AG09319 (cell line): ENCODE measurements at regions not wholly inside any gene's neighbourhood (a gene's known extent, or its start where the extent isn't known, plus 50 kb on each side); places are given as distances from the start of the nearest gene placed in this dataset.
A peak's percentile ranks its signal among the peaks of the same experiment; 100 is the strongest.

ENCODE experiments used
- DNase-seq: peaks from one replicate; pipeline ENCODE4 v3.0.0-alpha.2; 2010; ENCODE audit warnings: low read depth; ENCODE audit errors: extremely low read depth
- TF ChIP-seq, protein P1 (sequence below): IDR thresholded peaks from 2 replicates; pipeline ENCODE4 v1.5.1; 2011; ENCODE audit warnings: low read depth, mild to moderate bottlenecking, inconsistent platforms, low read length, moderate library complexity

DNA sequence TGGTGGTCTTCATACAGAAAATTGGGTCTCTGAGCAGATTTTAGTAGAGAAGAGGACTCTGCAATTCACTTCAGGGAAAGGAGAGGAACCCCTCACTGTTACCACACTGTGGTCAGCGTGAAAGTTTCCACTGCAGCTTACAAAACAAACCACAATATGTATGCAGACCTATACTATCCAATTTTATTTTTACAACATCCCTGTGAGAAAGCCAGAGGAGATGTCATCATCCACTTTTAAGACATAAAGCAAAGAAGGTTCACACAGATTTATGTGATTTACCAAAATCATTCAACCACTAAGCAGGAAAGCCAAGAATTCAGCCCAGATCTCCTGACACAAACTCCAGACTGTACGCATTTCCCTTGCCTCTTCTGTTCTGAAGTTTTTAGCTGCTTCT is 442.4 kb downstream of the FRK start:
- DNase-seq: no peak
- TF ChIP-seq, protein P1, sequence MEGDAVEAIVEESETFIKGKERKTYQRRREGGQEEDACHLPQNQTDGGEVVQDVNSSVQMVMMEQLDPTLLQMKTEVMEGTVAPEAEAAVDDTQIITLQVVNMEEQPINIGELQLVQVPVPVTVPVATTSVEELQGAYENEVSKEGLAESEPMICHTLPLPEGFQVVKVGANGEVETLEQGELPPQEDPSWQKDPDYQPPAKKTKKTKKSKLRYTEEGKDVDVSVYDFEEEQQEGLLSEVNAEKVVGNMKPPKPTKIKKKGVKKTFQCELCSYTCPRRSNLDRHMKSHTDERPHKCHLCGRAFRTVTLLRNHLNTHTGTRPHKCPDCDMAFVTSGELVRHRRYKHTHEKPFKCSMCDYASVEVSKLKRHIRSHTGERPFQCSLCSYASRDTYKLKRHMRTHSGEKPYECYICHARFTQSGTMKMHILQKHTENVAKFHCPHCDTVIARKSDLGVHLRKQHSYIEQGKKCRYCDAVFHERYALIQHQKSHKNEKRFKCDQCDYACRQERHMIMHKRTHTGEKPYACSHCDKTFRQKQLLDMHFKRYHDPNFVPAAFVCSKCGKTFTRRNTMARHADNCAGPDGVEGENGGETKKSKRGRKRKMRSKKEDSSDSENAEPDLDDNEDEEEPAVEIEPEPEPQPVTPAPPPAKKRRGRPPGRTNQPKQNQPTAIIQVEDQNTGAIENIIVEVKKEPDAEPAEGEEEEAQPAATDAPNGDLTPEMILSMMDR: no peak

DNA sequence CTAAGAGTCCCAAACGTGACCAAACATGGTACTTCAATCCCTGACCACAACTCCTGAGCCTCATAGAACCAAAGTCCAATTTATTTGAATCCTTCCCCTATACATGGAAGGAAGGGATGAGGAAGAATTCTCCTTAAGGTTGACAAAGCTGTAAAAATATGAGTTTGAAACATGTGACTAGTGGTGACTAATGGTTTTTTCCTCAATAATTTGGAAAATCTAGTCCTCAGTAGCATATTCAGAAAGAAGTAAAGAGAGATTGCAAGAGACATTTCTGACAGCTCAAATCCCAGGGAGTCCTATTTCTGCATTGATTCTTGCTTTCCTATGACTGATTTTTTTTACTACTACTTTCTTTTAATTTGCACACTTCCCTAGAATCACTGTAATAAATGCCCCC is 443.7 kb downstream of the FRK start:
- DNase-seq: no peak

DNA sequence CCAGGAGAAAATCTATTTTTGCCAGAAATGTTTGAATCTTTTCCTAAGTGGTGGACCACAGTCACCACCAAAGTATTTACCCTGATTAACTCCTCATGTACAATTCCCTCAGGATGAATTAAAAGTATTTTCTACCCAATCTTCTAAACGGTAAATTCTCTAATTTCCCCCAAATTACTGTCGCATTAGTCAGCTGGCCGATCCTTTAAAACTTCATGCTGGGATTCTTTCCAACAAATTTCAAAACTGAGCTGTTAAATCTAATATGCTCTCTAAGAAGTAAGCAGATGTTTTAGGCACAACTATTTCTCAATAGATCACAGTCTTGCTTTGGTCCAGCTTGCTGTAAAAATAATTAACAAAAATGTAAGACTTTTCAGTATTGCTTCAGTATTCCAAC is 447.2 kb downstream of the FRK start:
- DNase-seq: peak; percentile 94
- TF ChIP-seq, protein P1: no peak

More for the DNA sequence above, 443.7 kb downstream of the FRK start:
- TF ChIP-seq, protein P1: no peak

DNA sequence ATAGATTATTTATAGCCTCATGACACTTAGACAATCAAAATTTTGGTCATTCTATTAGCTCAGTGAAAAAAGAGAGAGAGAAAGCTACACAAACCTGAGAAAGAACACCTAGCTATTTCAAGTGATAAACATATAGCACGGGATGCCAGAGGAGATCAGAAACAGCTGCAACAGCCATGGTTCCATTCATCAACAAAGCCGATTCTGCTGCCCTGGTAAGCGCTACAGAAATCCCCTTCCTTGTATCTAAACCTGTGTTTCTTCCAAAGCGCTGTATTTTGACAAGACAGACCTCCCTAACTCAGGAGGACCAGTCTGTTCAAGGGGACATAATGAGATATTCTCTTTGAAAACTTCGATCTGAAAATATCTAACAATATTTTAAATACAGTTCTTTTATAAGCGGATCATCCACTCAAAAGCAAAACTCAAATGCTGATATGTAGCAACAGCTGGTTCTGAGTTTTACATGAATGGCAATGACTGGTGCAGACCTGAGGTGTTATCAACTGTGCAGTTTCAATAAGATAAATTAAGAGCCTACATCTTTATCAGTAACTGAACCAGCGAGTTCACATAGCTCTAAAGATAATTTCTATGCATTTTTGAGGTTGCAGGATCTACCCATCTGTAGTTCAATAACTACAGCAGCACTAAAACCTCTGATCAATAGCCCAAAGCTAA is 447.8 kb downstream of the FRK start:
- TF ChIP-seq, protein P1: no peak

DNA sequence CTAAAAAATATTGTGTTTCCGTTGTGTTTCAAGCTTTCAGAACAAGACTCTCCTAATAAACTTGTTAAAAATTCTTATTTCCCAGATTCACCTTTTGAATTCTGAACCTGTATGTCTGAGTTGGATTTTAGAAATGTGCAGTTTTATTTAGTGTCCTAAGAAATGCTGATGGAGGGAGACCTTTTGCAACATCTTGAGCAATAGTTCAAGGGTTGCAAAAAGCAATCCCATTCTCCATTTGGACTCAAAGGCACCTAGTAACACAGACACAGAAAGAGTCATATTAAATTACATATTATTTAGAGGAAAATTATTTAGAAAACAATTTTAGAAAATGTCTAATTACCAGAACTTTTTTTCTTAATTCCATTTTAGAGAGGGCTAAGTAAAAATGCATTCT is 448.5 kb downstream of the FRK start:
- DNase-seq: no peak

More for the DNA sequence above, 447.8 kb downstream of the FRK start:
- no peak for DNase-seq

DNA sequence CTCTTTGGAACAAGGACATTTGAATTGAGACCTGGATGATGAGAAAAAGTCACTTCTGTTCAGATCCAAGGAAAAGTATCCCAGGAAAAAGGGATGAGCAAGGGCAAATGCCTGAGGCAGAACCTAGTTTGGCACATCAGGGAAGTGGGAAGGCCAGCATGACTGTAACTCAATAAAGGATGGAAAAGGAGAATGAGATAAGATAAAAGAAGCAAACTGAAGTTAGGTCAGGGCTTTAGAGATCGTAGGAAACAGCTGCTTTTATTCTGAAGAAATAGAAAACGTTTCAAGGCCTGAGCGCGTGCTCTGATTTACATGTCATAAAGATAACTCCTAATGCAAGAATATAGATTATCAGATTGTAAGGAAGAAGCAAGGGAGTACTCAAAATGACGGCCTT is 450.0 kb downstream of the FRK start:
- DNase-seq: no peak
- TF ChIP-seq, protein P1: no peak

More for the DNA sequence above, 448.5 kb downstream of the FRK start:
- TF ChIP-seq, protein P1: no peak

DNA sequence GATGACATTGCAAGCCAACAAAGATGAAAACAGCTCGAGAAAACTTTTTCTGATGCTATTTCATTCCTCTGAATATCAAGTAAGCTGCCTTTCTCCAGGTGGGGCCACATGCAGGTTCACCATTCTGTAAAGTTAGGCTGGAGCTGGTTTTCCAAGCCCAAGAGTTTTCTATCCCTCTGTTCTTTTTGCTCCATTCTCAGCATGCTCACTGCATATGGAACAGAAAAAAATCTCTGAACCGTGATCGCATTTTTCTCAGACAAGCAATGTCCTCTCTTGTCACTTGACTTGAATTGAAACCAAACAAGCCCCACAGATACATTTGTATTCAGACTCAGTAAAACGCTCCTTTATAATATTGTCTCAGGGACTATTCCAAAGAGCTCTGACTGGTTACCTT is 451.6 kb downstream of the FRK start:
- TF ChIP-seq, protein P1: no peak
- no peak for DNase-seq
